Choroid plexus epithelial cell (primary cell): ENCODE measurements at regions not wholly inside any gene's neighbourhood (a gene's known extent, or its start where the extent isn't known, plus 50 kb on each side); places are given as distances from the start of the nearest gene placed in this dataset.

Source experiments
- DNase-seq: peaks from one replicate; pipeline ENCODE4 v3.0.0-alpha.2; 2010; ENCODE audit warnings: low read depth
- H3K4me3 ChIP-seq: 2 replicates; pipeline ENCODE4 v1.5.1; 2011; ENCODE audit warnings: low read depth, mild to moderate bottlenecking, control low read depth, low read length, moderate library complexity
- CTCF ChIP-seq: conservative IDR thresholded peaks from 2 replicates; pipeline ENCODE4 v1.5.1; 2011; ENCODE audit warnings: low read depth, mild to moderate bottlenecking, control low read depth, inconsistent platforms, low read length, moderate library complexity

- no peak overlapping the region for H3K4me3 ChIP-seq
- DNase-seq: no peak
- TF ChIP-seq CTCF: no peak
Measured at GRCh38 chr3:109648027-109648426, 310.7 kb upstream of the DPPA4 start.

GRCh38 chr3:109656225-109656624, 318.9 kb upstream of the DPPA4 start:
- no peak overlapping the region for H3K4me3 ChIP-seq
- no peak for DNase-seq
- no peak for TF ChIP-seq CTCF

- H3K4me3 ChIP-seq: no peak overlapping the region
- no peak for DNase-seq
- no peak for TF ChIP-seq CTCF
Measured at GRCh38 chr3:109678600-109678999, 341.3 kb upstream of the DPPA4 start.

GRCh38 chr3:109679664-109680063, 342.3 kb upstream of the DPPA4 start:
- no peak for DNase-seq
- TF ChIP-seq CTCF: no peak
- H3K4me3 ChIP-seq: no peak overlapping the region

GRCh38 chr3:109683746-109684145, 346.4 kb upstream of the DPPA4 start:
- no peak for TF ChIP-seq CTCF
- H3K4me3 ChIP-seq: no peak overlapping the region
- DNase-seq: no peak

GRCh38 chr3:109685084-109686079, 348.0 kb upstream of the DPPA4 start:
- peak overlapping the region; percentile 29 for H3K4me3 ChIP-seq
- TF ChIP-seq CTCF: no peak
- peak; percentile 99 for DNase-seq

GRCh38 chr3:109687626-109688025, 350.3 kb upstream of the DPPA4 start:
- DNase-seq: peak; percentile 13
- H3K4me3 ChIP-seq: no peak overlapping the region
- no peak for TF ChIP-seq CTCF
